ENCODE measurements at regions not wholly inside any gene's neighbourhood (a gene's known extent, or its start where the extent isn't known, plus 50 kb on each side); places are given as distances from the start of the nearest gene placed in this dataset.

- H3K4me3 ChIP-seq (ENCODE audit: control insufficient read depth, low read depth, low read length), result no peak overlapping the region
- no peak for TF ChIP-seq CTCF (conservative IDR thresholded peaks at IDR 0.05; ENCODE audit: control insufficient read depth, insufficient read depth, low read depth, low read length)
- no peak for DNase-seq (ENCODE audit: low read depth)
These were observed 518.2 kb upstream of the LRATD1 start for GRCh38 chr2:14114275-14114674.

- no peak for DNase-seq (ENCODE audit: low read depth)
- H3K4me3 ChIP-seq (ENCODE audit: control insufficient read depth, low read depth, low read length), result no peak overlapping the region
- no peak for TF ChIP-seq CTCF (conservative IDR thresholded peaks at IDR 0.05; ENCODE audit: control insufficient read depth, insufficient read depth, low read depth, low read length)
These were observed 512.1 kb upstream of the LRATD1 start for GRCh38 chr2:14120376-14120775.

GRCh38 chr2:14123436-14124103 is 508.9 kb upstream of the LRATD1 start:
- no peak for DNase-seq (ENCODE audit: low read depth)
- no peak overlapping the region for H3K4me3 ChIP-seq (ENCODE audit: control insufficient read depth, low read depth, low read length)
- no peak for TF ChIP-seq CTCF (conservative IDR thresholded peaks at IDR 0.05; ENCODE audit: control insufficient read depth, insufficient read depth, low read depth, low read length)

- DNase-seq (ENCODE audit: low read depth), result no peak
- H3K4me3 ChIP-seq (ENCODE audit: control insufficient read depth, low read depth, low read length), result no peak overlapping the region
- no peak for TF ChIP-seq CTCF (conservative IDR thresholded peaks at IDR 0.05; ENCODE audit: control insufficient read depth, insufficient read depth, low read depth, low read length)
These were observed 506.8 kb upstream of the LRATD1 start for GRCh38 chr2:14125624-14126293.

- TF ChIP-seq CTCF (conservative IDR thresholded peaks at IDR 0.05; ENCODE audit: control insufficient read depth, insufficient read depth, low read depth, low read length), result no peak
- no peak for DNase-seq (ENCODE audit: low read depth)
- H3K4me3 ChIP-seq (ENCODE audit: control insufficient read depth, low read depth, low read length), result no peak overlapping the region
These were observed 505.7 kb upstream of the LRATD1 start for GRCh38 chr2:14126846-14127245.

GRCh38 chr2:14127765-14128164 is 504.8 kb upstream of the LRATD1 start:
- no peak overlapping the region for H3K4me3 ChIP-seq (ENCODE audit: control insufficient read depth, low read depth, low read length)
- no peak for DNase-seq (ENCODE audit: low read depth)
- no peak for TF ChIP-seq CTCF (conservative IDR thresholded peaks at IDR 0.05; ENCODE audit: control insufficient read depth, insufficient read depth, low read depth, low read length)

Measured in fibroblast of mammary gland (primary cell).